Osteoblast (primary cell): ENCODE measurements at regions not wholly inside any gene's neighbourhood (a gene's known extent, or its start where the extent isn't known, plus 50 kb on each side); places are given as distances from the start of the nearest gene placed in this dataset.
"Not testable (repeated sequence)": the region's sequence is repeated elsewhere in the genome, so short reads cannot be mapped to it uniquely, and the experiment has no call there.

Experiments
- DNase-seq: peaks from one replicate; pipeline ENCODE4 v3.0.0; 2011; ENCODE audit warnings: low spot score, mixed read lengths; ENCODE audit not compliant: insufficient read length; ENCODE audit errors: missing footprints
- H2AFZ ChIP-seq: 2 replicates; pipeline ENCODE4 v1.6.0; 2011; ENCODE audit warnings: mild to moderate bottlenecking, low read length
- H3K27ac ChIP-seq: 2 replicates; pipeline ENCODE4 v1.5.1; 2011; ENCODE audit warnings: mild to moderate bottlenecking, low read depth, low read length, moderate library complexity
- H3K27me3 ChIP-seq: 2 replicates; pipeline ENCODE4 v1.6.0; 2012; ENCODE audit warnings: mild to moderate bottlenecking, control low read depth, inconsistent platforms, low read length, moderate library complexity; ENCODE audit not compliant: insufficient read depth
- H3K36me3 ChIP-seq: 2 replicates; pipeline ENCODE4 v1.5.1; 2011; ENCODE audit warnings: mild to moderate bottlenecking, low read length, control low read depth, moderate library complexity; ENCODE audit not compliant: insufficient read depth
- H3K4me1 ChIP-seq: 2 replicates; pipeline ENCODE4 v1.5.1; 2011; ENCODE audit warnings: mild to moderate bottlenecking, low read length, control low read depth, moderate library complexity; ENCODE audit not compliant: insufficient read depth
- H3K4me2 ChIP-seq: 2 replicates; pipeline ENCODE4 v1.6.0; 2011; ENCODE audit warnings: mild to moderate bottlenecking, low read length; ENCODE audit not compliant: insufficient read depth
- H3K4me3 ChIP-seq: fragments of 200-600 bp; sonication (generic); 3 replicates; pipeline ENCODE4 v1.5.1; 2012; ENCODE audit warnings: mild to moderate bottlenecking, low read length, inconsistent platforms; ENCODE audit not compliant: insufficient read depth
- H3K79me2 ChIP-seq: 2 replicates; pipeline ENCODE4 v1.6.0; 2012; ENCODE audit warnings: mild to moderate bottlenecking, low read length, control low read depth, inconsistent platforms; ENCODE audit not compliant: insufficient read depth
- H3K9me3 ChIP-seq: 2 replicates; pipeline ENCODE4 v1.5.1; 2011; ENCODE audit warnings: low read depth, low read length, control low read depth
- H4K20me1 ChIP-seq: 2 replicates; pipeline ENCODE4 v1.6.0; 2012; ENCODE audit warnings: mild to moderate bottlenecking, low read length, control low read depth; ENCODE audit not compliant: insufficient read depth
- CTCF ChIP-seq: IDR thresholded peaks from 2 replicates; pipeline ENCODE4 v1.5.1; 2011; ENCODE audit warnings: mild to moderate bottlenecking, low read depth, low read length, moderate library complexity; ENCODE audit errors: extremely low read depth

GRCh38 chr7:33793616-33794015 lies 111.7 kb upstream of the BMPER start:
- Histone ChIP-seq H3K4me1 (no peaks in the 10 kb centered on the region), H3K27me3 (no peaks in the 10 kb centered on the region), H3K4me2 (no peak overlapping the region), H3K79me2 (no peaks in the 10 kb centered on the region), H3K36me3 (no peaks in the 10 kb centered on the region), H3K4me3 (no peak overlapping the region), H3K27ac (no peak overlapping the region), H3K9me3 (no peaks in the 10 kb centered on the region), H2AFZ (no peak overlapping the region), H4K20me1 (no peaks in the 10 kb centered on the region)
- no peak for DNase-seq
- no peak for TF ChIP-seq CTCF

GRCh38 chr7:33794419-33794818 lies 110.9 kb upstream of the BMPER start:
- TF ChIP-seq CTCF, result no peak
- Histone ChIP-seq H2AFZ (no peak overlapping the region), H3K4me3 (no peak overlapping the region), H3K36me3 (no peaks in the 10 kb centered on the region), H4K20me1 (no peaks in the 10 kb centered on the region), H3K9me3 (no peaks in the 10 kb centered on the region), H3K79me2 (no peaks in the 10 kb centered on the region), H3K4me1 (no peaks in the 10 kb centered on the region), H3K4me2 (no peak overlapping the region), H3K27me3 (no peaks in the 10 kb centered on the region), H3K27ac (no peak overlapping the region)
- DNase-seq, result no peak

- Histone ChIP-seq H2AFZ (no peak overlapping the region), H3K9me3 (no peaks in the 10 kb centered on the region), H3K4me3 (no peak overlapping the region), H3K4me2 (no peak overlapping the region), H4K20me1 (no peaks in the 10 kb centered on the region), H3K27ac (no peak overlapping the region), H3K79me2 (no peaks in the 10 kb centered on the region), H3K27me3 (no peaks in the 10 kb centered on the region), H3K36me3 (no peaks in the 10 kb centered on the region), H3K4me1 (no peaks in the 10 kb centered on the region)
- no peak for TF ChIP-seq CTCF
- no peak for DNase-seq
Measured at GRCh38 chr7:33794959-33795358, 110.4 kb upstream of the BMPER start.

- Histone ChIP-seq H3K9me3 (no peaks in the 10 kb centered on the region), H3K4me2 (no peak overlapping the region), H3K27me3 (no peaks in the 10 kb centered on the region), H3K4me1 (no peaks in the 10 kb centered on the region), H2AFZ (no peak overlapping the region), H4K20me1 (no peaks in the 10 kb centered on the region), H3K36me3 (no peaks in the 10 kb centered on the region), H3K4me3 (no peak overlapping the region), H3K27ac (no peak overlapping the region), H3K79me2 (no peaks in the 10 kb centered on the region)
- TF ChIP-seq CTCF, result no peak
- no peak for DNase-seq
Measured at GRCh38 chr7:33796538-33796937, 108.8 kb upstream of the BMPER start.

GRCh38 chr7:33797512-33797911 lies 107.8 kb upstream of the BMPER start:
- not testable (repeated sequence) for H3K9me3 ChIP-seq, H3K36me3 ChIP-seq, H3K27me3 ChIP-seq, H3K79me2 ChIP-seq, H3K4me3 ChIP-seq, DNase-seq, H2AFZ ChIP-seq, H3K4me2 ChIP-seq, H4K20me1 ChIP-seq, H3K27ac ChIP-seq, H3K4me1 ChIP-seq
